Activated CD4-positive, alpha-beta T cell treated with anti-CD3 and anti-CD28 coated beads, Interleukin-2, Interleukin-4, amounts not matched to agents 100 ng/mL and 50 ng/mL, durations not matched to agents 16 hours and 8 hours (primary cell): ENCODE measurements at regions not wholly inside any gene's neighbourhood (a gene's known extent, or its start where the extent isn't known, plus 50 kb on each side); places are given as distances from the start of the nearest gene placed in this dataset.
"Not testable (repeated sequence)": the region's sequence is repeated elsewhere in the genome, so short reads cannot be mapped to it uniquely, and the experiment has no call there.

Source experiments
- DNase-seq: peaks from one replicate; pipeline ENCODE4 v3.0.0-alpha.2; 2020; ENCODE audit warnings: low spot score

- DNase-seq: peak; percentile 24
These were observed 84.9 kb upstream of the NRN1 start for GRCh38 chr6:6091608-6092002.

GRCh38 chr6:6090861-6091607 is 84.3 kb upstream of the NRN1 start:
- no peak for DNase-seq

- DNase-seq: no peak
These were observed 79.4 kb upstream of the NRN1 start for GRCh38 chr6:6085928-6086668.

GRCh38 chr6:6080975-6081374 is 74.2 kb upstream of the NRN1 start:
- no peak for DNase-seq

- no peak for DNase-seq
These were observed 67.5 kb upstream of the NRN1 start for GRCh38 chr6:6074190-6074589.

- DNase-seq: not testable (repeated sequence)
These were observed 61.4 kb upstream of the NRN1 start for GRCh38 chr6:6068157-6068556.

GRCh38 chr6:6058054-6058444 is 51.3 kb upstream of the NRN1 start:
- DNase-seq: no peak

GRCh38 chr6:6057442-6058053 is 50.8 kb upstream of the NRN1 start:
- peak; percentile 49 for DNase-seq
